Thyroid gland (tissue), 4 donors: ENCODE measurements at regions not wholly inside any gene's neighbourhood (a gene's known extent, or its start where the extent isn't known, plus 50 kb on each side); places are given as distances from the start of the nearest gene placed in this dataset.

Experiments
- DNase-seq, 2 donors: peaks; one replicate each; pipeline ENCODE4 v3.0.0-alpha.2; 2019
- H3K27ac ChIP-seq, 3 donors: fragments of 200-600 bp; sonication (generic); 1 replicate in 2 of 3; 2 replicates in 1 of 3; pipeline ENCODE4 v1.5.1; 2016 to 2019; ENCODE audit warnings: mild to moderate bottlenecking in 1 of 3, moderate library complexity in 1 of 3
- H3K27me3 ChIP-seq: fragments of 200-600 bp; sonication (generic); one replicate; pipeline ENCODE4 v1.5.1; 2019
- H3K36me3 ChIP-seq, 2 donors: fragments of 200-600 bp; sonication (generic); one replicate each; pipeline ENCODE4 v1.5.1; 2016 to 2019
- H3K4me1 ChIP-seq, 2 donors: fragments of 200-600 bp; sonication (generic); one replicate each; pipeline ENCODE4 v1.5.1; 2017 to 2019
- H3K4me3 ChIP-seq, 3 donors: fragments of 200-600 bp; sonication (generic); replicated peaks in 1 of 3; 1 replicate in 2 of 3; 2 replicates in 1 of 3; pipeline ENCODE4 v1.5.1; 2016; ENCODE audit warnings: mild to moderate bottlenecking in 1 of 3
- H3K9me3 ChIP-seq: fragments of 200-600 bp; sonication (generic); one replicate; pipeline ENCODE4 v1.5.1; 2017
- CTCF ChIP-seq, 6 experiments: fragments of 200-600 bp in 3 of 6; fragments of 450-650 bp in 3 of 6; sonication (generic) in 3 of 6; IDR thresholded peaks; one replicate each; pipeline ENCODE4 v1.5.1; 2016 to 2019; ENCODE audit warnings: antibody characterized with exemption in 6 of 6, mild to moderate bottlenecking in 2 of 6, inconsistent platforms in 1 of 6, moderate library complexity in 1 of 6
- POLR2A ChIP-seq, 2 donors: fragments of 450-650 bp; IDR thresholded peaks; one replicate each; pipeline ENCODE4 v1.6.1; 2017; ENCODE audit warnings: antibody characterized with exemption in 2 of 2, mild to moderate bottlenecking in 2 of 2, moderate library complexity in 1 of 2
- WGBS, 2 donors: methylation state at CpG; one replicate each; pipeline ENCODE4 v1.1.5; 2017; 5-methylcytosine and 5-hydroxymethylcytosine counted together
- intact Hi-C: fragments of 100-400 bp; cut with DNase I; formaldehyde crosslinking; loops from one replicate; pipeline ENCODE4 v1.15.1; 2023

- H3K36me3 ChIP-seq, result no peaks in the 10 kb centered on the region
- 63 to 68% methylated on average over 2 of the region's 2 CpGs for WGBS, 2 donors
- H3K4me3 ChIP-seq, result no peak overlapping the region
- TF ChIP-seq POLR2A (IDR thresholded peaks at IDR 0.05) (no peak), CTCF (IDR thresholded peaks at IDR 0.05) (no peak)
- H3K27me3 ChIP-seq, result no peaks in the 10 kb centered on the region
- DNase-seq, result no peak
- intact Hi-C loops, result no loop called here
- no peaks in the 10 kb centered on the region for H3K9me3 ChIP-seq
- H3K27ac ChIP-seq, result no peak overlapping the region
- H3K4me1 ChIP-seq, result no peaks in the 10 kb centered on the region
These were observed 358.2 kb downstream of the HTR1B start for GRCh38 chr6:77105091-77105490.

GRCh38 chr6:77097940-77098339 lies 365.4 kb downstream of the HTR1B start:
- TF ChIP-seq CTCF (IDR thresholded peaks at IDR 0.05) (no peak), POLR2A (IDR thresholded peaks at IDR 0.05) (no peak)
- Histone ChIP-seq H3K4me1 (no peaks in the 10 kb centered on the region), H3K36me3 (no peaks in the 10 kb centered on the region), H3K27me3 (no peaks in the 10 kb centered on the region), H3K27ac (no peak overlapping the region), H3K4me3 (no peak overlapping the region), H3K9me3 (no peaks in the 10 kb centered on the region)
- intact Hi-C loops, result no loop called here
- WGBS, 2 donors, result 49 to 78% methylated on average over 2 of the region's 2 CpGs
- DNase-seq, result no peak

- Histone ChIP-seq H3K4me3 (no peak overlapping the region), H3K36me3 (no peaks in the 10 kb centered on the region), H3K27me3 (no peaks in the 10 kb centered on the region), H3K9me3 (no peaks in the 10 kb centered on the region), H3K4me1 (no peaks in the 10 kb centered on the region), H3K27ac (no peak overlapping the region)
- no peak for TF ChIP-seq POLR2A (IDR thresholded peaks at IDR 0.05)
- TF ChIP-seq CTCF (IDR thresholded peaks at IDR 0.05), result no peak
- intact Hi-C loops, result no loop called here
- no peak for DNase-seq
- 59 to 74% methylated on average over 3 of the region's 3 CpGs for WGBS, 2 donors
These were observed 367.2 kb downstream of the HTR1B start for GRCh38 chr6:77095936-77096627.

- Histone ChIP-seq H3K27ac (no peak overlapping the region), H3K27me3 (no peaks in the 10 kb centered on the region), H3K9me3 (no peaks in the 10 kb centered on the region), H3K36me3 (no peaks in the 10 kb centered on the region), H3K4me1 (no peaks in the 10 kb centered on the region), H3K4me3 (no peak overlapping the region)
- intact Hi-C loops, result no loop called here
- TF ChIP-seq POLR2A (IDR thresholded peaks at IDR 0.05), result no peak
- no peak for TF ChIP-seq CTCF (IDR thresholded peaks at IDR 0.05)
- 83% methylated on average over 1 of the region's 1 CpG for WGBS, 2 donors
- no peak for DNase-seq
These were observed 368.5 kb downstream of the HTR1B start for GRCh38 chr6:77094821-77095220.

GRCh38 chr6:77092971-77093370 lies 370.3 kb downstream of the HTR1B start:
- H3K9me3 ChIP-seq, result no peaks in the 10 kb centered on the region
- intact Hi-C loops, result no loop called here
- H3K4me3 ChIP-seq, result no peak overlapping the region
- DNase-seq, result no peak
- H3K36me3 ChIP-seq, result no peaks in the 10 kb centered on the region
- WGBS, 2 donors, result 46 to 71% methylated on average over 1 of the region's 1 CpG
- H3K27ac ChIP-seq, result no peak overlapping the region
- no peak for TF ChIP-seq CTCF (IDR thresholded peaks at IDR 0.05)
- TF ChIP-seq POLR2A (IDR thresholded peaks at IDR 0.05), result no peak
- no peaks in the 10 kb centered on the region for H3K27me3 ChIP-seq
- no peaks in the 10 kb centered on the region for H3K4me1 ChIP-seq
